SK-N-SH treated with all-trans-retinoic acid at 6 μM for 48 hours (cell line): ENCODE measurements at regions not wholly inside any gene's neighbourhood (a gene's known extent, or its start where the extent isn't known, plus 50 kb on each side); places are given as distances from the start of the nearest gene placed in this dataset.

Experiments used
- ARNTL ChIP-seq: fragments of 450-650 bp; formaldehyde crosslinking; IDR thresholded peaks from 2 replicates; pipeline ENCODE4 v1.5.0; 2020; ENCODE audit warnings: low read depth, mild to moderate bottlenecking, moderate library complexity, borderline replicate concordance
- ESRRG ChIP-seq: fragments of 250-450 bp; sonication (Bioruptor Pico); IDR thresholded peaks from 2 replicates; pipeline ENCODE4 v1.6.1; 2021; ENCODE audit warnings: mild to moderate bottlenecking
- ISL1 ChIP-seq: fragments of 250-450 bp; sonication (Bioruptor Pico); IDR thresholded peaks from 2 replicates; pipeline ENCODE4 v2.1.2; 2022; ENCODE audit warnings: mild to moderate bottlenecking, moderate library complexity
- RARB ChIP-seq: fragments of 250-450 bp; sonication (Bioruptor Pico); IDR thresholded peaks from 2 replicates; pipeline ENCODE4 v1.8.0; 2021; ENCODE audit warnings: mild to moderate bottlenecking, moderate library complexity
- TCF4 ChIP-seq: fragments of 250-450 bp; sonication (Bioruptor Pico); IDR thresholded peaks from 2 replicates; pipeline ENCODE4 v1.8.0; 2021; ENCODE audit warnings: mild to moderate bottlenecking, moderate library complexity, borderline replicate concordance
- TOX ChIP-seq: fragments of 250-450 bp; sonication (Bioruptor Pico); IDR thresholded peaks from 2 replicates; pipeline ENCODE4 v1.8.0; 2021; ENCODE audit warnings: mild to moderate bottlenecking, moderate library complexity, borderline replicate concordance
- ZC3H10 ChIP-seq: fragments of 250-450 bp; sonication (Bioruptor Pico); IDR thresholded peaks from 2 replicates; pipeline ENCODE4 v1.5.1; 2021; ENCODE audit warnings: mild to moderate bottlenecking, moderate library complexity
- ZFP30 ChIP-seq: fragments of 450-650 bp; formaldehyde crosslinking; IDR thresholded peaks from 2 replicates; pipeline ENCODE4 v1.5.0; 2022; ENCODE audit warnings: mild to moderate bottlenecking, moderate library complexity
- TF ChIP-seq, protein P1 (sequence below): fragments of 250-450 bp; sonication (Bioruptor Pico); IDR thresholded peaks from 2 replicates; pipeline ENCODE4 v1.8.0; 2020; ENCODE audit warnings: mild to moderate bottlenecking, moderate library complexity, borderline replicate concordance
- TF ChIP-seq, protein P2 (sequence below): fragments of 250-450 bp; sonication (Bioruptor Pico); IDR thresholded peaks from 2 replicates; pipeline ENCODE4 v1.5.1; 2021; ENCODE audit warnings: mild to moderate bottlenecking, moderate library complexity
- TF ChIP-seq, protein P3 (sequence below): fragments of 250-450 bp; sonication (Bioruptor Pico); IDR thresholded peaks from 2 replicates; pipeline ENCODE4 v1.5.1; 2020; ENCODE audit warnings: low read depth, mild to moderate bottlenecking, moderate library complexity
- TF ChIP-seq, protein P4 (sequence below): fragments of 250-450 bp; sonication (Bioruptor Pico); IDR thresholded peaks from 2 replicates; pipeline ENCODE4 v1.8.0; 2021; ENCODE audit warnings: low read depth, mild to moderate bottlenecking, moderate library complexity, borderline replicate concordance

DNA sequence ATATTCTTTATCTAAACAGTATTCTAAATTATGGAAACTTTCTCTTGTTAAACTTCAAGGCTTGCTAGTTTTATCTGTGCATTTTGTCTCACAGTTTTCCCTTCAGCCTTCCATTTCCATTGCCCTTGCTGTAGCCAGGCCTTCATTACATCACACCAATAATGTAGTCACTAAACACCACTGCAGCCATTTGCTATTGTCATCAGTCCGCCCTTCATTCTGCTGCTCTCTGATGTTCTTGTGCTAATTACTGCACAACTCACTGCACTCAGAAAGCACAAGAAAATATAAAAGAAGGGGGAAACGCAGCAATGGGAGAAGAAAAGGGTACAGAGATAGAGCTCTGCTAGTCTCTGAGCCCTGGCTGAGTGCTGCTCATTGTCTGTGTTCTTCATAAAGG, 239.6 kb upstream of the FSTL5 start:
- TF ChIP-seq TOX (CRISPR knock-in tag) (no peak), ZC3H10 (CRISPR knock-in tag) (no peak), ARNTL (CRISPR knock-in tag) (no peak), ESRRG (CRISPR knock-in tag) (no peak), ISL1 (CRISPR knock-in tag) (no peak), ZFP30 (CRISPR knock-in tag) (no peak), TCF4 (CRISPR knock-in tag) (no peak), RARB (CRISPR knock-in tag) (no peak)
- TF ChIP-seq, protein P1, sequence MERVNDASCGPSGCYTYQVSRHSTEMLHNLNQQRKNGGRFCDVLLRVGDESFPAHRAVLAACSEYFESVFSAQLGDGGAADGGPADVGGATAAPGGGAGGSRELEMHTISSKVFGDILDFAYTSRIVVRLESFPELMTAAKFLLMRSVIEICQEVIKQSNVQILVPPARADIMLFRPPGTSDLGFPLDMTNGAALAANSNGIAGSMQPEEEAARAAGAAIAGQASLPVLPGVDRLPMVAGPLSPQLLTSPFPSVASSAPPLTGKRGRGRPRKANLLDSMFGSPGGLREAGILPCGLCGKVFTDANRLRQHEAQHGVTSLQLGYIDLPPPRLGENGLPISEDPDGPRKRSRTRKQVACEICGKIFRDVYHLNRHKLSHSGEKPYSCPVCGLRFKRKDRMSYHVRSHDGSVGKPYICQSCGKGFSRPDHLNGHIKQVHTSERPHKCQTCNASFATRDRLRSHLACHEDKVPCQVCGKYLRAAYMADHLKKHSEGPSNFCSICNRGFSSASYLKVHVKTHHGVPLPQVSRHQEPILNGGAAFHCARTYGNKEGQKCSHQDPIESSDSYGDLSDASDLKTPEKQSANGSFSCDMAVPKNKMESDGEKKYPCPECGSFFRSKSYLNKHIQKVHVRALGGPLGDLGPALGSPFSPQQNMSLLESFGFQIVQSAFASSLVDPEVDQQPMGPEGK (CRISPR knock-in tag) = no peak
- TF ChIP-seq, protein P2, sequence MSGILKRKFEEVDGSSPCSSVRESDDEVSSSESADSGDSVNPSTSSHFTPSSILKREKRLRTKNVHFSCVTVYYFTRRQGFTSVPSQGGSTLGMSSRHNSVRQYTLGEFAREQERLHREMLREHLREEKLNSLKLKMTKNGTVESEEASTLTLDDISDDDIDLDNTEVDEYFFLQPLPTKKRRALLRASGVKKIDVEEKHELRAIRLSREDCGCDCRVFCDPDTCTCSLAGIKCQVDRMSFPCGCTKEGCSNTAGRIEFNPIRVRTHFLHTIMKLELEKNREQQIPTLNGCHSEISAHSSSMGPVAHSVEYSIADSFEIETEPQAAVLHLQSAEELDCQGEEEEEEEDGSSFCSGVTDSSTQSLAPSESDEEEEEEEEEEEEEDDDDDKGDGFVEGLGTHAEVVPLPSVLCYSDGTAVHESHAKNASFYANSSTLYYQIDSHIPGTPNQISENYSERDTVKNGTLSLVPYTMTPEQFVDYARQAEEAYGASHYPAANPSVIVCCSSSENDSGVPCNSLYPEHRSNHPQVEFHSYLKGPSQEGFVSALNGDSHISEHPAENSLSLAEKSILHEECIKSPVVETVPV (CRISPR knock-in tag) = no peak
- TF ChIP-seq, protein P3, sequence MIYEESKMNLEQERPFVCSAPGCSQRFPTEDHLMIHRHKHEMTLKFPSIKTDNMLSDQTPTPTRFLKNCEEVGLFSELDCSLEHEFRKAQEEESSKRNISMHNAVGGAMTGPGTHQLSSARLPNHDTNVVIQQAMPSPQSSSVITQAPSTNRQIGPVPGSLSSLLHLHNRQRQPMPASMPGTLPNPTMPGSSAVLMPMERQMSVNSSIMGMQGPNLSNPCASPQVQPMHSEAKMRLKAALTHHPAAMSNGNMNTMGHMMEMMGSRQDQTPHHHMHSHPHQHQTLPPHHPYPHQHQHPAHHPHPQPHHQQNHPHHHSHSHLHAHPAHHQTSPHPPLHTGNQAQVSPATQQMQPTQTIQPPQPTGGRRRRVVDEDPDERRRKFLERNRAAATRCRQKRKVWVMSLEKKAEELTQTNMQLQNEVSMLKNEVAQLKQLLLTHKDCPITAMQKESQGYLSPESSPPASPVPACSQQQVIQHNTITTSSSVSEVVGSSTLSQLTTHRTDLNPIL (CRISPR knock-in tag) = no peak
- TF ChIP-seq, protein P4, sequence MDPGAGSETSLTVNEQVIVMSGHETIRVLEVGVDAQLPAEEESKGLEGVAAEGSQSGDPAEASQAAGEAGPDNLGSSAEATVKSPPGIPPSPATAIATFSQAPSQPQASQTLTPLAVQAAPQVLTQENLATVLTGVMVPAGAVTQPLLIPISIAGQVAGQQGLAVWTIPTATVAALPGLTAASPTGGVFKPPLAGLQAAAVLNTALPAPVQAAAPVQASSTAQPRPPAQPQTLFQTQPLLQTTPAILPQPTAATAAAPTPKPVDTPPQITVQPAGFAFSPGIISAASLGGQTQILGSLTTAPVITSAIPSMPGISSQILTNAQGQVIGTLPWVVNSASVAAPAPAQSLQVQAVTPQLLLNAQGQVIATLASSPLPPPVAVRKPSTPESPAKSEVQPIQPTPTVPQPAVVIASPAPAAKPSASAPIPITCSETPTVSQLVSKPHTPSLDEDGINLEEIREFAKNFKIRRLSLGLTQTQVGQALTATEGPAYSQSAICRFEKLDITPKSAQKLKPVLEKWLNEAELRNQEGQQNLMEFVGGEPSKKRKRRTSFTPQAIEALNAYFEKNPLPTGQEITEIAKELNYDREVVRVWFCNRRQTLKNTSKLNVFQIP (CRISPR knock-in tag) = no peak
